RWPE1 (cell line): ENCODE measurements at regions not wholly inside any gene's neighbourhood (a gene's known extent, or its start where the extent isn't known, plus 50 kb on each side); places are given as distances from the start of the nearest gene placed in this dataset.

ENCODE experiments used
- CTCF ChIA-PET: fragments of 350-600 bp; sonication (Branson Sonifier 250); formaldehyde crosslinking; extraction: SDS; loops from one replicate; lab custom pipeline; 2021; lab: Yijun Ruan, JAX
- POLR2A ChIA-PET: fragments of 400-600 bp; formaldehyde crosslinking; extraction: SDS; loops from one replicate; lab custom pipeline; 2020; ENCODE audit warnings: antibody characterized with exemption; ENCODE audit not compliant: low non-redundant PET; lab: Yijun Ruan, JAX
- DNase-seq: peaks from one replicate; pipeline ENCODE4 v3.0.0; 2012; ENCODE audit warnings: low spot score
- H3K27ac ChIP-seq: fragments of 450-650 bp; 2 replicates; pipeline ENCODE4 v1.5.1; 2017
- CTCF ChIP-seq: fragments of 450-650 bp; conservative IDR thresholded peaks from 2 replicates; pipeline ENCODE4 v1.5.1; 2017; ENCODE audit warnings: low read depth, mild to moderate bottlenecking

- no peak for DNase-seq
- POLR2A ChIA-PET, result no interaction called here
- no peak for TF ChIP-seq CTCF
- CTCF ChIA-PET, result no interaction called here
- no peak overlapping the region for H3K27ac ChIP-seq
These were observed 204.8 kb upstream of the SALL1 start for GRCh38 chr16:51355875-51356274.

- ChIA-PET POLR2A (no interaction called here), CTCF (no interaction called here)
- TF ChIP-seq CTCF, result no peak
- H3K27ac ChIP-seq, result no peak overlapping the region
- no peak for DNase-seq
These were observed 204.1 kb upstream of the SALL1 start for GRCh38 chr16:51355195-51355594.

GRCh38 chr16:51353055-51353454, 202.0 kb upstream of the SALL1 start:
- TF ChIP-seq CTCF, result no peak
- no peak for DNase-seq
- ChIA-PET CTCF (interaction anchor here (0.7 kb wide), 2 partner anchors 31 to 85 kb away, joined by 3 to 4 read pairs; no protein-coding TSS in a partner anchor), POLR2A (no interaction called here)
- H3K27ac ChIP-seq, result no peak overlapping the region

GRCh38 chr16:51349626-51350025, 198.6 kb upstream of the SALL1 start:
- no peak for TF ChIP-seq CTCF
- ChIA-PET POLR2A (no interaction called here), CTCF (no interaction called here)
- H3K27ac ChIP-seq, result no peak overlapping the region
- no peak for DNase-seq

GRCh38 chr16:51343411-51343810, 192.3 kb upstream of the SALL1 start:
- no peak for DNase-seq
- H3K27ac ChIP-seq, result no peak overlapping the region
- no peak for TF ChIP-seq CTCF
- POLR2A ChIA-PET, result no interaction called here
- CTCF ChIA-PET, result no interaction called here

- H3K27ac ChIP-seq, result no peak overlapping the region
- ChIA-PET CTCF (no interaction called here), POLR2A (no interaction called here)
These were observed 190.1 kb upstream of the SALL1 start for GRCh38 chr16:51341204-51341603.

More at GRCh38 chr16:51341204-51341603, 190.1 kb upstream of the SALL1 start:
- no peak for TF ChIP-seq CTCF
- DNase-seq, result no peak
